H1 (cell line): ENCODE measurements at regions not wholly inside any gene's neighbourhood (a gene's known extent, or its start where the extent isn't known, plus 50 kb on each side); places are given as distances from the start of the nearest gene placed in this dataset.

Experiments used
- CTCF ChIA-PET: fragments of 300-600 bp; sonication (Branson Sonifier 250); formaldehyde crosslinking; loops from one replicate; lab custom pipeline; 2021; ENCODE audit not compliant: partially characterized antibody; lab: Charles Lee
- POLR2A ChIA-PET: fragments of 300-600 bp; sonication (Branson Sonifier 250); formaldehyde crosslinking; loops from one replicate; lab custom pipeline; 2021; ENCODE audit warnings: inconsistent platforms; ENCODE audit not compliant: partially characterized antibody; lab: Charles Lee
- DNase-seq, 2 experiments: peaks; one replicate each; pipeline versions ENCODE4 v3.0.0 to v3.0.0-alpha.2; 2010 to 2022; ENCODE audit warnings: low spot score in 2 of 2, low read depth in 1 of 2, mixed read lengths in 1 of 2
- FAIRE-seq: peaks from 2 replicates; lab custom pipeline; 2011; peaks lifted over from hg19 to GRCh38; lab: Jason Lieb, UNC
- H2AFZ ChIP-seq: 2 replicates; pipeline ENCODE4 v1.8.1; 2012; ENCODE audit warnings: low read length, inconsistent platforms
- H2AK5ac ChIP-seq: 2 replicates; pipeline ENCODE4 v1.6.1; 2013; ENCODE audit warnings: low read depth, low read length
- H2BK120ac ChIP-seq: replicated peaks from 2 replicates; pipeline ENCODE3; 2013; ENCODE audit warnings: low read depth, low read length, inconsistent platforms
- H2BK12ac ChIP-seq: 2 replicates; pipeline ENCODE4 v1.6.1; 2013; ENCODE audit warnings: low read depth, low read length
- H2BK15ac ChIP-seq: 2 replicates; pipeline ENCODE4 v1.6.1; 2013; ENCODE audit warnings: low read length
- H2BK20ac ChIP-seq: 2 replicates; pipeline ENCODE4 v1.6.1; 2013; ENCODE audit warnings: low read length
- H2BK5ac ChIP-seq: 2 replicates; pipeline ENCODE4 v1.6.1; 2013; ENCODE audit warnings: low read depth, low read length
- H3K14ac ChIP-seq: 2 replicates; pipeline ENCODE4 v1.6.1; 2013; ENCODE audit warnings: inconsistent platforms; ENCODE audit not compliant: insufficient read length
- H3K18ac ChIP-seq: 2 replicates; pipeline ENCODE4 v1.6.1; 2013; ENCODE audit warnings: low read length; ENCODE audit errors: extremely low read depth
- H3K23ac ChIP-seq: 2 replicates; pipeline ENCODE4 v1.6.1; 2013; ENCODE audit warnings: inconsistent platforms; ENCODE audit not compliant: insufficient read length
- H3K23me2 ChIP-seq: 2 replicates; pipeline ENCODE4 v1.6.1; 2013; ENCODE audit warnings: low read depth, low read length
- H3K27ac ChIP-seq: 2 replicates; pipeline ENCODE4 v1.6.1; 2011; ENCODE audit warnings: low read depth, low read length, inconsistent platforms
- H3K27me3 ChIP-seq, 4 experiments: replicated peaks in 1 of 4; 1 replicate in 1 of 4; 2 replicates in 3 of 4; pipeline versions ENCODE4 v1.6.1 to v1.8.1; 2011 to 2013; ENCODE audit warnings: low read length in 3 of 4, mild to moderate bottlenecking in 3 of 4, inconsistent platforms in 2 of 4, mixed read lengths in 2 of 4, moderate library complexity in 1 of 4; ENCODE audit not compliant: control insufficient read depth in 3 of 4, insufficient read depth in 3 of 4; ENCODE audit errors: extremely low read depth in 1 of 4
- H3K36me3 ChIP-seq, 4 experiments: 2 replicates each; pipeline versions ENCODE4 v1.6.1 to v1.8.1; 2011 to 2013; ENCODE audit warnings: mild to moderate bottlenecking in 4 of 4, low read length in 3 of 4, moderate library complexity in 2 of 4, control low read depth in 1 of 4, inconsistent platforms in 1 of 4; ENCODE audit not compliant: insufficient read depth in 4 of 4, control insufficient read depth in 2 of 4
- H3K4ac ChIP-seq: replicated peaks from 2 replicates; pipeline ENCODE3; 2013; ENCODE audit warnings: low read length, low read depth, mixed read lengths, inconsistent platforms; ENCODE audit not compliant: insufficient read length
- H3K4me1 ChIP-seq, 4 experiments: replicated peaks in 1 of 4; 1 replicate in 1 of 4; 2 replicates in 3 of 4; pipeline versions ENCODE4 v1.6.1 to v1.8.1; 2011 to 2013; ENCODE audit warnings: low read length in 3 of 4, inconsistent platforms in 2 of 4, mixed read lengths in 1 of 4; ENCODE audit not compliant: insufficient read depth in 4 of 4, control insufficient read depth in 3 of 4
- H3K4me2 ChIP-seq, 2 experiments: 2 replicates each; pipeline versions ENCODE4 v1.6.1 to v1.8.1; 2011 to 2013; ENCODE audit warnings: low read depth in 2 of 2, low read length in 2 of 2, control low read depth in 1 of 2, inconsistent platforms in 1 of 2, mild to moderate bottlenecking in 1 of 2; ENCODE audit not compliant: insufficient read depth in 1 of 2
- H3K4me3 ChIP-seq, 4 experiments: fragments of 200-600, 300-600 bp in 1 of 4; sonication (generic), shearing (Covaris generic), sonication (Bioruptor Twin) in 1 of 4; 2 replicates each; pipeline versions ENCODE4 v1.5.1 to v1.8.1; 2011 to 2016; ENCODE audit warnings: low read length in 4 of 4, low read depth in 3 of 4, control low read depth in 2 of 4, inconsistent platforms in 2 of 4, mild to moderate bottlenecking in 2 of 4, mixed read lengths in 1 of 4, moderate library complexity in 1 of 4; ENCODE audit not compliant: insufficient read depth in 2 of 4; ENCODE audit errors: extremely low read depth in 1 of 4
- H3K56ac ChIP-seq: replicated peaks from 2 replicates; pipeline ENCODE3; 2013; ENCODE audit warnings: low read depth, mild to moderate bottlenecking, mixed read lengths, low read length, inconsistent platforms; ENCODE audit not compliant: insufficient read length
- H3K79me1 ChIP-seq: 2 replicates; pipeline ENCODE4 v1.6.1; 2013; ENCODE audit warnings: low read depth, low read length, control low read depth
- H3K79me2 ChIP-seq, 2 experiments: 2 replicates each; pipeline versions ENCODE4 v1.6.1 to v1.8.1; 2012 to 2013; ENCODE audit warnings: low read length in 2 of 2, mild to moderate bottlenecking in 2 of 2, inconsistent platforms in 1 of 2; ENCODE audit not compliant: insufficient read depth in 2 of 2, control insufficient read depth in 1 of 2
- H3K9ac ChIP-seq, 4 experiments: replicated peaks in 1 of 4; 1 replicate in 1 of 4; 2 replicates in 3 of 4; pipeline versions ENCODE4 v1.6.1 to v1.8.1; 2011 to 2013; ENCODE audit warnings: low read depth in 3 of 4, low read length in 3 of 4, control low read depth in 2 of 4, mild to moderate bottlenecking in 2 of 4, moderate library complexity in 2 of 4, inconsistent platforms in 1 of 4; ENCODE audit errors: extremely low read depth in 1 of 4
- H3K9me3 ChIP-seq, 2 experiments: 2 replicates each; pipeline versions ENCODE4 v1.6.1 to v1.8.1; 2012 to 2013; ENCODE audit warnings: mild to moderate bottlenecking in 2 of 2, moderate library complexity in 2 of 2, control low read depth in 1 of 2, inconsistent platforms in 1 of 2, low read depth in 1 of 2, low read length in 1 of 2, mixed read lengths in 1 of 2; ENCODE audit not compliant: insufficient read depth in 2 of 2
- H4K20me1 ChIP-seq, 2 experiments: replicated peaks in 1 of 2; 2 replicates each; pipeline versions ENCODE3 to v1.8.1; 2011 to 2013; ENCODE audit warnings: inconsistent platforms in 2 of 2, low read length in 2 of 2, mild to moderate bottlenecking in 1 of 2; ENCODE audit not compliant: insufficient read depth in 2 of 2, control insufficient read depth in 1 of 2
- H4K5ac ChIP-seq: 2 replicates; pipeline ENCODE4 v1.6.1; 2013; ENCODE audit warnings: low read length, low read depth, mixed read lengths, inconsistent platforms; ENCODE audit not compliant: insufficient read length
- H4K8ac ChIP-seq: 2 replicates; pipeline ENCODE4 v1.8.0; 2013; ENCODE audit warnings: mild to moderate bottlenecking, moderate library complexity, low read length, inconsistent platforms; ENCODE audit not compliant: insufficient read depth; ENCODE audit errors: extremely low read depth
- H4K91ac ChIP-seq: replicated peaks from 2 replicates; pipeline ENCODE3; 2013; ENCODE audit warnings: low read length, mixed read lengths, inconsistent platforms; ENCODE audit not compliant: insufficient read length
- ATF2 ChIP-seq: IDR thresholded peaks from 2 replicates; pipeline ENCODE4 v1.6.1; 2012; ENCODE audit warnings: low read length, inconsistent platforms
- GTF2F1 ChIP-seq: IDR thresholded peaks from 2 replicates; pipeline ENCODE4 v1.6.1; 2012; ENCODE audit warnings: low read depth, low read length, improper control_type of control experiment, borderline replicate concordance
- MAFK ChIP-seq: IDR thresholded peaks from 2 replicates; pipeline ENCODE4 v1.6.1; 2012; ENCODE audit warnings: low read depth, mild to moderate bottlenecking, improper control_type of control experiment, low read length
- POLR2A ChIP-seq, 2 experiments: IDR thresholded peaks; 1 replicate in 1 of 2; 2 replicates in 1 of 2; pipeline ENCODE4 v1.6.1; 2011; ENCODE audit warnings: low read depth in 2 of 2, low read length in 2 of 2, mild to moderate bottlenecking in 2 of 2; ENCODE audit errors: control extremely low read depth in 1 of 2
- SAP30 ChIP-seq: fragments of 300-600 bp; sonication (generic); IDR thresholded peaks from 2 replicates; pipeline ENCODE4 v1.7.1; 2012; ENCODE audit warnings: low read length, moderate library complexity, mild to moderate bottlenecking, inconsistent platforms; ENCODE audit not compliant: insufficient read depth, insufficient replicate concordance
- SP2 ChIP-seq: IDR thresholded peaks from 2 replicates; pipeline ENCODE4 v1.6.1; 2012; ENCODE audit warnings: mild to moderate bottlenecking, low read length, inconsistent platforms
- TAF7 ChIP-seq: optimal IDR thresholded peaks from 2 replicates; pipeline ENCODE3; 2011; ENCODE audit warnings: low read depth, mild to moderate bottlenecking, inconsistent platforms, low read length, moderate library complexity, borderline replicate concordance

GRCh38 chr11:98710026-98710425 lies 310.7 kb upstream of the CNTN5 start:
- FAIRE-seq, result no peak

More at GRCh38 chr11:98710026-98710425, 310.7 kb upstream of the CNTN5 start:
- H2BK15ac ChIP-seq, result no peak overlapping the region
- no peaks in the 10 kb centered on the region for H3K79me2 ChIP-seq
- H3K14ac ChIP-seq, result no peak overlapping the region
- TF ChIP-seq MAFK, result no peak
- TF ChIP-seq POLR2A (IDR thresholded peaks at IDR 0.05; ENCODE audit: control extremely low read depth in 1 of 2, low read depth in 2 of 2, low read length in 2 of 2), result no peak
- no peak for TF ChIP-seq SP2
- no peak for TF ChIP-seq TAF7
- no peak for TF ChIP-seq ATF2
- TF ChIP-seq GTF2F1, result no peak
- TF ChIP-seq SAP30, result no peak
- H3K9me3 ChIP-seq, result no peaks in the 10 kb centered on the region
- ChIA-PET CTCF (no interaction called here), POLR2A (no interaction called here)
- no peak overlapping the region for H3K27ac ChIP-seq
- no peak overlapping the region for H3K4me2 ChIP-seq
- DNase-seq, result no peak
- no peak overlapping the region for H3K9ac ChIP-seq
- H2BK120ac ChIP-seq, result no peak overlapping the region
- no peak overlapping the region for H2BK12ac ChIP-seq
- H4K20me1 ChIP-seq, result no peaks in the 10 kb centered on the region
- H3K4me1 ChIP-seq, result no peaks in the 10 kb centered on the region
- H2BK5ac ChIP-seq, result no peak overlapping the region
- H4K8ac ChIP-seq, result no peak overlapping the region
- H4K91ac ChIP-seq, result no peak overlapping the region
- no peak overlapping the region for H3K18ac ChIP-seq
- no peak overlapping the region for H2AFZ ChIP-seq
- H3K4ac ChIP-seq, result no peak overlapping the region
- no peaks in the 10 kb centered on the region for H3K23me2 ChIP-seq
- H3K79me1 ChIP-seq, result no peaks in the 10 kb centered on the region
- H3K56ac ChIP-seq, result no peak overlapping the region
- no peaks in the 10 kb centered on the region for H3K27me3 ChIP-seq
- no peak overlapping the region for H2AK5ac ChIP-seq
- no peak overlapping the region for H4K5ac ChIP-seq
- no peak overlapping the region for H3K23ac ChIP-seq
- no peaks in the 10 kb centered on the region for H3K36me3 ChIP-seq
- no peak overlapping the region for H3K4me3 ChIP-seq
- H2BK20ac ChIP-seq, result no peak overlapping the region
